ENCODE measurements at regions not wholly inside any gene's neighbourhood (a gene's known extent, or its start where the extent isn't known, plus 50 kb on each side); places are given as distances from the start of the nearest gene placed in this dataset.

DNA sequence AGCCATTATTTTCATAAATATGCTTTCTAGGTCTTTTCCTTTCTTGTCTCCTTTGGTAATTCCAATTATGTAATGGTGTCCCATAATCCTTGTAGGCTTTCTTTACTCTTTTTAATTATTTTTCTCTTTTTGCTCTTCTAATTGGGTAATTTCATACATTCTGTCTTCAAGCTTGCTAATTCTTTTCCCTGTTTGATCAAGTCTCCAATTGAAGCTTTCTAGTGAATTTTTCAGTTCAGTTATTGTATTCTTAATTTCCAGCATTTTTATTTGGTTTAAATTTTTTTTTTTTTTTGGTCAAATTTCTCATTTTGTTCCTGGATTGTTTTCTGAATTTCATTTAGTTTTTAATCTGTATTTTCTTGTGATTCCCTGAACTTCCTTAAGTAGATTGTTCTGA lies 74.9 kb upstream of the UST start:
- POLR2A ChIA-PET (ENCODE audit: partially characterized antibody) = interaction anchor here (0.6 to 1.1 kb wide), 3 partner anchors 17 to 307 kb away, joined by 3 to 4 read pairs (median 4); no protein-coding TSS in a partner anchor
- no peak for TF ChIP-seq POLR2A (IDR thresholded peaks at IDR 0.05; ENCODE audit: control extremely low read depth in 1 of 2, low read depth in 2 of 2, low read length in 2 of 2)
- TF ChIP-seq SP1 (IDR thresholded peaks at IDR 0.05; ENCODE audit: low read depth, low read length) = no peak
- TF ChIP-seq GTF2F1 (IDR thresholded peaks at IDR 0.05; ENCODE audit: borderline replicate concordance, low read depth, low read length) = no peak
- TF ChIP-seq TAF7 (optimal IDR thresholded peaks at IDR 0.05; ENCODE audit: borderline replicate concordance, low read depth, low read length) = no peak
- TF ChIP-seq MAFK (IDR thresholded peaks at IDR 0.05; ENCODE audit: low read depth, low read length) = no peak
- no peak for TF ChIP-seq FOSL1 (IDR thresholded peaks at IDR 0.05; ENCODE audit: insufficient read depth, low read depth, low read length)

More for the DNA sequence above, 74.9 kb upstream of the UST start:
- Histone ChIP-seq H3K27ac (ENCODE audit: low read depth, low read length) (no peak overlapping the region), H3K4me3 (ENCODE audit: extremely low read depth in 1 of 4, insufficient read depth in 2 of 4, low read depth in 3 of 4, low read length in 4 of 4) (no peak overlapping the region), H4K91ac (replicated peaks; ENCODE audit: insufficient read length, low read length) (no peak overlapping the region), H2BK12ac (ENCODE audit: low read depth, low read length) (no peak overlapping the region), H3K79me1 (ENCODE audit: low read depth, low read length) (no peaks in the 10 kb centered on the region), H3K56ac (replicated peaks; ENCODE audit: insufficient read length, low read depth, low read length) (no peak overlapping the region), H4K20me1 (replicated peaks in 1 of 2; ENCODE audit: control insufficient read depth in 1 of 2, insufficient read depth in 2 of 2, low read length in 2 of 2) (no peaks in the 10 kb centered on the region), H3K23ac (ENCODE audit: insufficient read length) (no peak overlapping the region), H4K5ac (ENCODE audit: insufficient read length, low read depth, low read length) (no peak overlapping the region), H3K4me1 (replicated peaks in 1 of 4; ENCODE audit: control insufficient read depth in 3 of 4, insufficient read depth in 4 of 4, low read length in 3 of 4) (peaks cover 0 to 4% (median 0%) of the 10 kb centered on the region in 4 experiments; a peak in 2 of 7 replicates), H2AFZ (ENCODE audit: low read length) (no peak overlapping the region; the same call in 1 of the 2 replicates), H3K18ac (ENCODE audit: extremely low read depth, low read length) (no peak overlapping the region), H3K14ac (ENCODE audit: insufficient read length) (no peak overlapping the region), H2BK120ac (replicated peaks; ENCODE audit: low read depth, low read length) (no peak overlapping the region), H2AK5ac (ENCODE audit: low read depth, low read length) (no peak overlapping the region), H3K4me2 (ENCODE audit: insufficient read depth in 1 of 2, low read depth in 2 of 2, low read length in 2 of 2) (no peak overlapping the region), H3K4ac (replicated peaks; ENCODE audit: insufficient read length, low read depth, low read length) (no peak overlapping the region), H4K8ac (ENCODE audit: extremely low read depth, insufficient read depth, low read length) (no peak overlapping the region), H3K23me2 (ENCODE audit: low read depth, low read length) (no peaks in the 10 kb centered on the region), H3K79me2 (ENCODE audit: control insufficient read depth in 1 of 2, insufficient read depth in 2 of 2, low read length in 2 of 2) (no peaks in the 10 kb centered on the region), H3K36me3 (ENCODE audit: control insufficient read depth in 2 of 4, insufficient read depth in 4 of 4, low read length in 3 of 4) (no peaks in the 10 kb centered on the region), H3K27me3 (replicated peaks in 1 of 4; ENCODE audit: control insufficient read depth in 3 of 4, extremely low read depth in 1 of 4, insufficient read depth in 3 of 4, low read length in 3 of 4) (no peaks in the 10 kb centered on the region), H2BK5ac (ENCODE audit: low read depth, low read length) (no peak overlapping the region), H2BK20ac (ENCODE audit: low read length) (no peak overlapping the region), H2BK15ac (ENCODE audit: low read length) (no peak overlapping the region), H3K9me3 (ENCODE audit: insufficient read depth in 2 of 2, low read depth in 1 of 2, low read length in 1 of 2) (peaks cover 7 to 9% of the 10 kb centered on the region in 2 experiments; a peak in 3 of 4 replicates), H3K9ac (replicated peaks in 1 of 4; ENCODE audit: extremely low read depth in 1 of 4, low read depth in 3 of 4, low read length in 3 of 4) (no peak overlapping the region)
- FAIRE-seq (no peak), DNase-seq (ENCODE audit: low read depth in 1 of 2, low spot score in 2 of 2) (no peak)
- CTCF ChIA-PET (ENCODE audit: partially characterized antibody) = interaction anchor here (0.6 to 1.7 kb wide), 4 partner anchors 12 to 40 kb away, joined by 3 to 4 read pairs (median 4); no protein-coding TSS in a partner anchor

All from H1 (cell line).